Progenitor cell of endocrine pancreas (in vitro differentiated cells): ENCODE measurements at regions not wholly inside any gene's neighbourhood (a gene's known extent, or its start where the extent isn't known, plus 50 kb on each side); places are given as distances from the start of the nearest gene placed in this dataset.
"Not testable (repeated sequence)": the region's sequence is repeated elsewhere in the genome, so short reads cannot be mapped to it uniquely, and the experiment has no call there.

ENCODE experiments used
- DNase-seq: peaks from one replicate; pipeline ENCODE4 v3.0.0; 2021; ENCODE audit warnings: low spot score; ENCODE audit not compliant: unreplicated experiment
- H3K27ac Mint-ChIP-seq: 2 replicates; pipeline ENCODE4 v1.8.0; 2021; ENCODE audit warnings: mild to moderate bottlenecking, moderate library complexity, mixed read lengths
- H3K27me3 Mint-ChIP-seq: 2 replicates; pipeline ENCODE4 v1.8.0; 2021; ENCODE audit warnings: mixed read lengths
- H3K36me3 Mint-ChIP-seq: 2 replicates; pipeline ENCODE4 v1.8.0; 2022; ENCODE audit warnings: mixed read lengths; ENCODE audit not compliant: insufficient read depth
- H3K4me1 Mint-ChIP-seq: 2 replicates; pipeline ENCODE4 v1.8.0; 2021; ENCODE audit warnings: low read depth, mixed read lengths
- H3K4me3 Mint-ChIP-seq: 2 replicates; pipeline ENCODE4 v1.8.0; 2021; ENCODE audit warnings: low read depth, mild to moderate bottlenecking, moderate library complexity, mixed read lengths
- H3K9me3 Mint-ChIP-seq: 2 replicates; pipeline ENCODE4 v1.8.0; 2021; ENCODE audit warnings: low read depth, mixed read lengths
- TF ChIP-seq, protein P1 (sequence below): fragments of 200-600 bp; sonication (generic); IDR thresholded peaks from one replicate; pipeline ENCODE4 v1.5.0; 2021; ENCODE audit warnings: antibody characterized with exemption, mild to moderate bottlenecking; ENCODE audit not compliant: unreplicated experiment

DNA sequence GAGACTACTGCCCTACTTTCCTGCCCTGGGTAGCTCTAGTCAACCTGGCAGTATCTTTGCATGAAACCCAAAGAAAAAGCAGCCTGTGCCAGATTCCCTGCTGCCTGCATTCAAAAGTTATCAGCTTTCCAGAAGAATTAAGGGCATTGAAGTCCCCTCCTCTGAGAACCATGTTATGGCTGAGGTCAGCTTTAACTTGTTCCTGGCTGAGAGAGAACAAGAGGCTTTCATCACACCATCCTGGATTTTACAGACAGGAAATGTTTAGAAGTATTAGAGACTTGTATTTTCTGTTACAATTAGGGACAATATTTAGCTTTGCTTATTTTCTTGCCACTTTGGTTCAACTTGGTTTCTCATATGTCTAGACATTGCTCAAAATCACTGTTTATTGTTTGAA lies 238.8 kb downstream of the ARL4A start:
- TF ChIP-seq, protein P1, sequence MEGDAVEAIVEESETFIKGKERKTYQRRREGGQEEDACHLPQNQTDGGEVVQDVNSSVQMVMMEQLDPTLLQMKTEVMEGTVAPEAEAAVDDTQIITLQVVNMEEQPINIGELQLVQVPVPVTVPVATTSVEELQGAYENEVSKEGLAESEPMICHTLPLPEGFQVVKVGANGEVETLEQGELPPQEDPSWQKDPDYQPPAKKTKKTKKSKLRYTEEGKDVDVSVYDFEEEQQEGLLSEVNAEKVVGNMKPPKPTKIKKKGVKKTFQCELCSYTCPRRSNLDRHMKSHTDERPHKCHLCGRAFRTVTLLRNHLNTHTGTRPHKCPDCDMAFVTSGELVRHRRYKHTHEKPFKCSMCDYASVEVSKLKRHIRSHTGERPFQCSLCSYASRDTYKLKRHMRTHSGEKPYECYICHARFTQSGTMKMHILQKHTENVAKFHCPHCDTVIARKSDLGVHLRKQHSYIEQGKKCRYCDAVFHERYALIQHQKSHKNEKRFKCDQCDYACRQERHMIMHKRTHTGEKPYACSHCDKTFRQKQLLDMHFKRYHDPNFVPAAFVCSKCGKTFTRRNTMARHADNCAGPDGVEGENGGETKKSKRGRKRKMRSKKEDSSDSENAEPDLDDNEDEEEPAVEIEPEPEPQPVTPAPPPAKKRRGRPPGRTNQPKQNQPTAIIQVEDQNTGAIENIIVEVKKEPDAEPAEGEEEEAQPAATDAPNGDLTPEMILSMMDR, result no peak
- DNase-seq, result no peak
- peaks cover 4% of the 10 kb centered on the region for H3K4me1 Mint-ChIP-seq
- H3K36me3 Mint-ChIP-seq, result no peaks in the 10 kb centered on the region
- no peak overlapping the region for H3K27ac Mint-ChIP-seq
- peaks cover 2% of the 10 kb centered on the region for H3K9me3 Mint-ChIP-seq
- H3K27me3 Mint-ChIP-seq, result no peaks in the 10 kb centered on the region
- H3K4me3 Mint-ChIP-seq, result no peak overlapping the region

GRCh38 chr7:12927635-12928434 lies 240.4 kb downstream of the ARL4A start:
- Mint-ChIP-seq H3K9me3 (peaks cover 2% of the 10 kb centered on the region), H3K4me3 (no peak overlapping the region), H3K4me1 (peaks cover 4% of the 10 kb centered on the region), H3K36me3 (no peaks in the 10 kb centered on the region), H3K27ac (no peak overlapping the region), H3K27me3 (no peaks in the 10 kb centered on the region)
- DNase-seq, result no peak
- TF ChIP-seq, protein P1, result no peak

DNA sequence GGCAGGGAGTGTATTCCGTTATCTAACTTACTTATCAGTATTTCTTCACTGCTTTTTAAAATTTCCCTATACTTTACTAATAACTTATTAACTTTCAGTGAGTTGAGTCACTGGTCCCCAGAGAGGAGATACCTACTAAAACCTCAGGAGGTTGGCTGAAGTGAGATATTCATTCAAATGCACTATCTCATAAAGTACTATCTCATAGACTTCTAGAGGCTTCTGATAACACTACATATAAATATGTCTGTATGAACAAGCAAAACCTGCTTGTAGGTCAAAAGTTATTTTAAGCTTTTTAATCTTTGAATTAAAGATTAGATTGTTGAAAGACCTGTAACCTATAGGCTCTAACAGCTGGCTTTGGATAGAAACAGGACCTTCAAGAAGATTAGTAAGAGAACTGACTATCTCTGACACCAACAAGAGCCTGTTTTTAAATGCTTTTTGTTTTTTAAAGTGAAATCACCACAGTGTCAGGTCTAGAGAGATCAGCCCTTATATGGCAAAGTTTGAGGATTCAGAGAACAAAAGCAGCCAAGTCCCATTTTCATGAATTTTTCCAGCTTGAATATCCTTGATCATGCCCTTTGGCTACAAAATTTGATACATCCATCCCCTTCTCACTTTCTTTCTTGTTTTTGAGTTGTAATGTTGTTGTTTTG lies 242.2 kb downstream of the ARL4A start:
- no peak for DNase-seq
- H3K27me3 Mint-ChIP-seq, result no peaks in the 10 kb centered on the region
- TF ChIP-seq, protein P1, result no peak
- peaks cover 2% of the 10 kb centered on the region for H3K9me3 Mint-ChIP-seq
- H3K36me3 Mint-ChIP-seq, result no peaks in the 10 kb centered on the region
- no peak overlapping the region for H3K4me3 Mint-ChIP-seq
- H3K27ac Mint-ChIP-seq, result peak overlapping the region; percentile 53
- H3K4me1 Mint-ChIP-seq, result peaks cover 3% of the 10 kb centered on the region

GRCh38 chr7:12930534-12930933 lies 243.1 kb downstream of the ARL4A start:
- DNase-seq, result no peak
- Mint-ChIP-seq H3K36me3 (no peaks in the 10 kb centered on the region), H3K4me1 (peaks cover 3% of the 10 kb centered on the region), H3K4me3 (no peak overlapping the region), H3K27me3 (no peaks in the 10 kb centered on the region), H3K27ac (no peak overlapping the region), H3K9me3 (peaks cover 2% of the 10 kb centered on the region)
- TF ChIP-seq, protein P1, result no peak

DNA sequence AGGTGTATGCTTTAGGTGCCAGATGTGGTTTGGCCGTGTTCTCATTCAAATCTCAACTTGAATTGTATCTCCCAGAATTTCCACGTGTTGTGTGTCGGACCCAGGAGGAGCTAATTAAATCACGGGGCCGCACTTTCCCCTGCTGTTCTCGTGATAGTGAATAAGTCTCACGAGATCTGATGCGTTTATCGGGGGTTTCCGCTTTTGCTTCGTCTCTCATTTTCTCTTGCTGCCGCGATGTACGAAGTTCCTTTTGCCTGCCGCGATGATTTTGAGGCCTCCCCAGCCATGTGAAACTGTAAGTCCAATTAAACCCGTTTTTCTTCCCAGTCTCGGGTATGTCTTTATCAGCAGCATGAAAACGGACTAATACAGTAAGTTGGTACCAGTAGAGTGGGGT lies 244.0 kb downstream of the ARL4A start:
- H3K27me3 Mint-ChIP-seq, H3K4me3 Mint-ChIP-seq, H3K27ac Mint-ChIP-seq, H3K9me3 Mint-ChIP-seq, H3K4me1 Mint-ChIP-seq, H3K36me3 Mint-ChIP-seq, DNase-seq: not testable (repeated sequence)
